Astrocyte (in vitro differentiated cells and primary cell): ENCODE measurements at regions not wholly inside any gene's neighbourhood (a gene's known extent, or its start where the extent isn't known, plus 50 kb on each side); places are given as distances from the start of the nearest gene placed in this dataset.

Source experiments
- DNase-seq: peaks from one replicate; pipeline ENCODE4 v3.0.0-alpha.2; 2010; ENCODE audit warnings: low read depth
- FAIRE-seq: peaks from 2 replicates; lab custom pipeline; 2011; peaks lifted over from hg19 to GRCh38; lab: Jason Lieb, UNC
- H2AFZ ChIP-seq: 2 replicates; pipeline ENCODE4 v1.6.0; 2012; ENCODE audit warnings: low read depth, low read length, inconsistent platforms
- H3K27ac ChIP-seq: 2 replicates; pipeline ENCODE4 v1.5.1; 2011; ENCODE audit warnings: low read depth, low read length, inconsistent platforms
- H3K27me3 ChIP-seq: 2 replicates; pipeline ENCODE4 v1.6.0; 2011; ENCODE audit warnings: low read length, inconsistent platforms; ENCODE audit not compliant: insufficient read depth
- H3K36me3 ChIP-seq: 2 replicates; pipeline ENCODE4 v1.5.1; 2011; ENCODE audit warnings: low read length, inconsistent platforms; ENCODE audit not compliant: insufficient read depth
- H3K4me1 ChIP-seq: 2 replicates; pipeline ENCODE4 v1.5.1; 2011; ENCODE audit warnings: low read length, inconsistent platforms; ENCODE audit not compliant: insufficient read depth
- H3K4me2 ChIP-seq: 2 replicates; pipeline ENCODE4 v1.6.0; 2012; ENCODE audit warnings: low read length, inconsistent platforms
- H3K4me3 ChIP-seq: 2 replicates; pipeline ENCODE4 v1.5.1; 2011; ENCODE audit warnings: low read depth, mild to moderate bottlenecking, low read length, inconsistent platforms; ENCODE audit not compliant: insufficient read depth
- H3K79me2 ChIP-seq: 2 replicates; pipeline ENCODE4 v1.6.0; 2012; ENCODE audit warnings: mild to moderate bottlenecking, low read length, inconsistent platforms; ENCODE audit not compliant: insufficient read depth
- H3K9ac ChIP-seq: 2 replicates; pipeline ENCODE4 v1.6.0; 2012; ENCODE audit warnings: mild to moderate bottlenecking, low read length, inconsistent platforms
- H3K9me3 ChIP-seq: 2 replicates; pipeline ENCODE4 v1.5.1; 2012; ENCODE audit warnings: low read depth, mild to moderate bottlenecking, low read length, inconsistent platforms; ENCODE audit not compliant: insufficient read depth
- H4K20me1 ChIP-seq: 2 replicates; pipeline ENCODE4 v1.6.0; 2012; ENCODE audit warnings: low read length, inconsistent platforms; ENCODE audit not compliant: insufficient read depth
- H3K27ac Mint-ChIP-seq: one replicate; pipeline ENCODE4 v1.8.0; 2021; ENCODE audit warnings: mild to moderate bottlenecking, mixed read lengths; ENCODE audit not compliant: unreplicated experiment
- H3K27me3 Mint-ChIP-seq: one replicate; pipeline ENCODE4 v1.8.0; 2021; ENCODE audit warnings: low read depth, mixed read lengths; ENCODE audit not compliant: unreplicated experiment
- H3K36me3 Mint-ChIP-seq: one replicate; pipeline ENCODE4 v1.8.0; 2021; ENCODE audit warnings: low read depth, mixed read lengths; ENCODE audit not compliant: unreplicated experiment
- H3K4me1 Mint-ChIP-seq: one replicate; pipeline ENCODE4 v1.8.0; 2021; ENCODE audit warnings: low read depth, mixed read lengths; ENCODE audit not compliant: unreplicated experiment
- H3K4me3 Mint-ChIP-seq: one replicate; pipeline ENCODE4 v1.8.0; 2021; ENCODE audit warnings: mild to moderate bottlenecking, moderate library complexity, mixed read lengths; ENCODE audit not compliant: unreplicated experiment
- H3K9me3 Mint-ChIP-seq: one replicate; pipeline ENCODE4 v1.8.0; 2021; ENCODE audit warnings: mild to moderate bottlenecking, mixed read lengths; ENCODE audit not compliant: unreplicated experiment
- EZH2 ChIP-seq: IDR thresholded peaks from 2 replicates; pipeline ENCODE4 v1.6.1; 2012; ENCODE audit warnings: mild to moderate bottlenecking, low read length, inconsistent platforms; ENCODE audit not compliant: insufficient read depth
- TF ChIP-seq, protein P1 (sequence below): IDR thresholded peaks from 2 replicates; pipeline ENCODE4 v1.5.1; 2011; ENCODE audit warnings: low read depth, mild to moderate bottlenecking, inconsistent platforms, low read length, moderate library complexity; ENCODE audit not compliant: insufficient read depth

DNA sequence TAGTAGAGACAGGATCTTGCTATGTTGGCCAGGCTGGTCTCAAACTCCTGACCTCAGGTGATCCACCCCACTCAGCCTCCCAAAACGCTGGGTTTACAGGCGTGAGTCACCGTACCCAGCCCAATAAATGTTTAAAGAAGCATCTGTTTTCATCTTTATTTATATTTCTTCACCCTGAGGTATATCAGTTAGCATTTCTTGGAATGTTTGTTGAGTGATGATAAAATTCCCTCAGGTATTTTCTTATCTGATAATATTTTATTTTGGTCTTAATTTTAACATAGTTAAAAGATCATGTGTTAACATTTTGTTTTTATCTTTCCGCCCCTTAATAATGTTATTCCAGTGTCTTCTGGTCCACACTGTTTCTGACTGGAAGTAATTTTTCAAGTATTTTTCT lies 839.6 kb upstream of the CDH10 start:
- Mint-ChIP-seq H3K4me3 (no peak overlapping the region), H3K36me3 (no peaks in the 10 kb centered on the region), H3K9me3 (peaks cover 4% of the 10 kb centered on the region), H3K27ac (no peak overlapping the region), H3K27me3 (no peaks in the 10 kb centered on the region), H3K4me1 (peaks cover 7% of the 10 kb centered on the region)
- Histone ChIP-seq H3K9ac (no peak overlapping the region), H3K36me3 (no peaks in the 10 kb centered on the region), H2AFZ (no peak overlapping the region), H3K79me2 (no peaks in the 10 kb centered on the region), H3K27ac (no peak overlapping the region), H3K4me3 (no peak overlapping the region), H3K4me1 (no peaks in the 10 kb centered on the region), H3K9me3 (no peaks in the 10 kb centered on the region), H3K27me3 (no peaks in the 10 kb centered on the region), H3K4me2 (no peak overlapping the region), H4K20me1 (no peaks in the 10 kb centered on the region)
- DNase-seq (no peak), FAIRE-seq (no peak)
- no peak for TF ChIP-seq EZH2
- TF ChIP-seq, protein P1, sequence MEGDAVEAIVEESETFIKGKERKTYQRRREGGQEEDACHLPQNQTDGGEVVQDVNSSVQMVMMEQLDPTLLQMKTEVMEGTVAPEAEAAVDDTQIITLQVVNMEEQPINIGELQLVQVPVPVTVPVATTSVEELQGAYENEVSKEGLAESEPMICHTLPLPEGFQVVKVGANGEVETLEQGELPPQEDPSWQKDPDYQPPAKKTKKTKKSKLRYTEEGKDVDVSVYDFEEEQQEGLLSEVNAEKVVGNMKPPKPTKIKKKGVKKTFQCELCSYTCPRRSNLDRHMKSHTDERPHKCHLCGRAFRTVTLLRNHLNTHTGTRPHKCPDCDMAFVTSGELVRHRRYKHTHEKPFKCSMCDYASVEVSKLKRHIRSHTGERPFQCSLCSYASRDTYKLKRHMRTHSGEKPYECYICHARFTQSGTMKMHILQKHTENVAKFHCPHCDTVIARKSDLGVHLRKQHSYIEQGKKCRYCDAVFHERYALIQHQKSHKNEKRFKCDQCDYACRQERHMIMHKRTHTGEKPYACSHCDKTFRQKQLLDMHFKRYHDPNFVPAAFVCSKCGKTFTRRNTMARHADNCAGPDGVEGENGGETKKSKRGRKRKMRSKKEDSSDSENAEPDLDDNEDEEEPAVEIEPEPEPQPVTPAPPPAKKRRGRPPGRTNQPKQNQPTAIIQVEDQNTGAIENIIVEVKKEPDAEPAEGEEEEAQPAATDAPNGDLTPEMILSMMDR, result no peak

DNA sequence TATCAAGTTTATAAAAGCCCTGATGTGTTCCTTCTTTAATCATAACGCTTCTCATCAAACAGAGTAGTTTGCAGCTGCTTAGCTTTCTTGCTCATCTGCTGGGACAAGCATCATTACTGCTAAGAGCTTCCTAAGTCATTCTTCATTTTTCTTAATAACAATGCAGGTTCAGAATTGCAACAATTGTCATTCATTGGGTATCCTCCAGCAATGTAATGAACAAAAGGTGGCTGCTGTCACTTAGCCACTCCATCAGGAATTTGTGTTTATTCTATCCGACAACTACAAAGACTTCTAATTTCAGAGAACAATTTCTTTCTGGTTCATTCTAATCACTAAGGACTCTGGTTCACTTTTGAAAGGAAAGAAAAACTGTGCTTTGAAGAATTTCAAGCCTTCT lies 836.7 kb upstream of the CDH10 start:
- TF ChIP-seq, protein P1, result no peak
- TF ChIP-seq EZH2, result no peak
- H3K9me3 Mint-ChIP-seq, result peaks cover 4% of the 10 kb centered on the region
- H3K4me1 Mint-ChIP-seq, result no peaks in the 10 kb centered on the region
- no peaks in the 10 kb centered on the region for H3K36me3 Mint-ChIP-seq
- H3K9ac ChIP-seq, result no peak overlapping the region
- no peaks in the 10 kb centered on the region for H3K9me3 ChIP-seq
- H3K36me3 ChIP-seq, result no peaks in the 10 kb centered on the region
- no peak overlapping the region for H3K4me3 Mint-ChIP-seq
- no peak overlapping the region for H3K27ac Mint-ChIP-seq
- no peaks in the 10 kb centered on the region for H3K27me3 ChIP-seq
- DNase-seq (no peak), FAIRE-seq (no peak)
- no peaks in the 10 kb centered on the region for H4K20me1 ChIP-seq
- H3K4me1 ChIP-seq, result no peaks in the 10 kb centered on the region
- H3K27ac ChIP-seq, result no peak overlapping the region
- no peak overlapping the region for H3K4me3 ChIP-seq
- H3K79me2 ChIP-seq, result no peaks in the 10 kb centered on the region
- no peak overlapping the region for H3K4me2 ChIP-seq
- no peak overlapping the region for H2AFZ ChIP-seq
- H3K27me3 Mint-ChIP-seq, result no peaks in the 10 kb centered on the region

DNA sequence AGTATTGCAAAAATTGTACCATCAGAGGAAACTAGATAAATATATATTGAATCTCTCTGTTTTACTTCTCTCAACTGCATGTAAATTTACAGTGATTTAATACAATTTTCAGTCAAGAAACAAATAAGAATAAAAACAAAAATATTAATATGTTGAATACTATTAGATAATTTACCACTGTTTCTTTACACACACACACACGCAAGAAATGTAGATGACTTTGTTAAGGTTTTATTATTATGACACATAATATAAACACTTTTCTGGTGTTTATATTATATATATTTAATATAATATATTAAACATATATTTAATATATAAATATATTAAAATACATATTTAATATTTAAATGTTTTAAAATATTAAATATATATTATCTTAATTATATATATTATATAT lies 814.3 kb upstream of the CDH10 start:
- H3K27me3 ChIP-seq, result no peaks in the 10 kb centered on the region
- FAIRE-seq (no peak), DNase-seq (no peak)
- Mint-ChIP-seq H3K36me3 (no peaks in the 10 kb centered on the region), H3K27ac (no peak overlapping the region), H3K9me3 (peaks cover 4% of the 10 kb centered on the region), H3K27me3 (no peaks in the 10 kb centered on the region), H3K4me1 (peaks cover 7% of the 10 kb centered on the region), H3K4me3 (no peak overlapping the region)
- no peak overlapping the region for H2AFZ ChIP-seq
- H3K4me1 ChIP-seq, result no peaks in the 10 kb centered on the region
- H3K9ac ChIP-seq, result no peak overlapping the region
- no peak overlapping the region for H3K27ac ChIP-seq
- no peak overlapping the region for H3K4me2 ChIP-seq
- TF ChIP-seq EZH2, result no peak
- TF ChIP-seq, protein P1, result no peak
- H3K4me3 ChIP-seq, result no peak overlapping the region
- no peaks in the 10 kb centered on the region for H3K9me3 ChIP-seq
- H4K20me1 ChIP-seq, result no peaks in the 10 kb centered on the region
- H3K79me2 ChIP-seq, result no peaks in the 10 kb centered on the region
- no peaks in the 10 kb centered on the region for H3K36me3 ChIP-seq
